DMS114 treated with DMSO at 0.1 percent for 48 hours (cell line): ENCODE measurements at regions not wholly inside any gene's neighbourhood (a gene's known extent, or its start where the extent isn't known, plus 50 kb on each side); places are given as distances from the start of the nearest gene placed in this dataset.

Experiments used
- DNase-seq: peaks from one replicate; lab custom pipeline; 2025; ENCODE audit not compliant: unreplicated experiment; lab: John Stamatoyannopoulos, UW

DNA sequence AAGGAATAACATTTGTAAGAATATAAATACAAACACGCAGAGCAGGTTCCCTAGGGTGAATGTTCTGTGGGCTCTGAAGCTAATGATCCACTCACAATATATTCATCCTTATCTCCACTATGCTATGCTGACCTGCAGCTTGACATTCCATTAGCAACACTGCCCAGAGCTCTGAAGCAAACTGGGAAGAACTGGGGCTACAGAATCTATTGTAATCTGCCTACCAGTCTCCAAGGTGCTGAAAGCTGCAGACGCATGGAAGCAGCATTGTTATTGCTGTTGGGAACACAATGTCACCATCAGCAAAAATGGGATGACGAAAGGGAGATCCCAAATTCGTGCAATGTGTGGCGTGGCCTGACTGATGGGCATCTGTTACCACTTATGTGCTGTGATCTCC is 316.7 kb upstream of the RORA start:
- DNase-seq: no peak

DNA sequence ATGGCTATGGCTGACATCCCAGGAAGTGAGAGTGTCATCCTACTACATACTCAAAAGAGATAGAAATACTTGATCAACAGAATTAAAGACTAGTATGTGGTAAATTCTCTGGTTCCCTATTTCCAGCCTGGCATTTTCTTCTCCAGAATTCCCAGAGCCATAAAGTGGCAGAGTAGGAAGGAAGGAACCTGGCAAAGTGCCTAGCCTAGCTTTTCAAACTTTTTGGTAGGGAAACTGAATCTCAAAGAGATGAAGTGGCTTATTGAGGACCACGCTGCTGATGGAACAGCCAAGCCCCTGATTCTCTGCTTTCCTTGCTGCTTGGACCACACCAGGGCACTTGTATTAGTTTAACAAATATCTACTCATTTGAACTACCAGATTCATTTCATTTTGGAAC is 312.4 kb upstream of the RORA start:
- no peak for DNase-seq

DNA sequence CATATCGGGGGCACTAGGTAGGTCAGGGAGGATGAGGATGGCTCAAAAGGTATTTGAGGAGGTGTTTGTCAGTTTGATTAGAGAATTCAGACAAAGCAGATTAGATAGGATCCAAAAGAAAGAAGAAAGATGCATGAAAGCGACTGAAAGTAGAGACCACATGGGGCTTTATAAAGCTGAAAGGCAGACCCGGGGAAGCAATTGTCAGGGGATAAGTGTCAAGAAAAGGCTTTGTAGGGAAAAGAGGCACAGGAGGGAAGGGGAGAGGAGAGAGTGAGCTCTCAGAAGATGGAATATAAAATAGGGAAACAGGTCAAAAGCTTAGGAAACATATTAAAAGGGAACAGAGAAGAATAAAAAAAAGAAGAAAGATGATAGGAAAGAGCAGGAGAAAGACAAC is 308.2 kb upstream of the RORA start:
- no peak for DNase-seq

DNA sequence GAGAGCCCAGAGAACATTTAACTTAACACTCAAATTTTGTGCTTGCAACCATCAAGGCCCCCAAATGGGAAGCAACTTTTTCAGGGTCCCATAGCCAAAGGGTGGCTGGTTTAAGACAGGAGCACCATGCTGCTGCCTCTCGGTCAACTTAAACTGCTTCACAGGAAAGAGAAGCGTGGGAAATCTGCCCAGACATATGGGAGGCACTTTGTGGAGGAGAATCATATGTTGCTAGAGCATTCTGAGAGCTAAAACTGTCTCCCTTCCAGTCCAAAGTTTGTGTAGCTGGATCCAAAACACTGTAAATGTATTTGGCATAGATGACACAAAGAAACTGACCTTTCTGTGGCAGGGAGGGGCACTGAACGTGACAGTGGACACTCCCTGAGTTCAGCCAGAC is 305.9 kb upstream of the RORA start:
- DNase-seq: no peak

DNA sequence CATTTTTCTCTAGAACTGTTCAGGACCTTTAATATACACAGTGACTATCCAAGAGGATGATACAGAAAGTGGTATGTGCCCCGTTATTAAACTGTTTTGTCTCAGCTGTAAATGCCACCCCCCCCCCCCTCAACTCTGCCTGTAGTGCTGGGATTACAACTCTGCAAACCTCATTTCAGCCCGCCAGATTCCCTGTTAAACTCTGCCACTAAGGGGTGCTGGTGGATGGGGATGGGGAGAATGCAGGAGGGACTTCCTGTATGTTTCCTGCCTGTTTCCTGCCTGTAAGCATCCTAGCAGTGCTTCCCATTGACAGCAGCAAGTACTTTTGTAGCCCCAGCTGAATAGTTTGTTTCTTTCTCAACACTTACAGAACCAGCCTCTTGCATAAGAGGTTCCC is 301.7 kb upstream of the RORA start:
- no peak for DNase-seq

DNA sequence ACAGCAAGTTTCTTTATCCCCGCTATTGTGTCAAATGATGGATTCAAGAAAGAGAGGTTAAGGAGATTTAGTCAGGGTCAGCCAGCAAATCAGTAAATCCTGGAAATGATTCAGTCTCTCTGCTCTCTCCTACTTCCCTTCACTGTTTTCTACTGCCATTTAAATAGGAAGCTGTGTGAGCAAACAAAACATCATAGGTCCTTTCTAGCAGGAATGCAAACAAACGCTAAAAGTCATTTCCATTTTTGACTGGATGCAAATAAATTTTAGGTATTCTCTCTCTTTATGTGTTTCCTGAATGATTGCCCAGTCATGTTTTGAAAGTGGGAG is 299.4 kb upstream of the RORA start:
- DNase-seq: no peak

DNA sequence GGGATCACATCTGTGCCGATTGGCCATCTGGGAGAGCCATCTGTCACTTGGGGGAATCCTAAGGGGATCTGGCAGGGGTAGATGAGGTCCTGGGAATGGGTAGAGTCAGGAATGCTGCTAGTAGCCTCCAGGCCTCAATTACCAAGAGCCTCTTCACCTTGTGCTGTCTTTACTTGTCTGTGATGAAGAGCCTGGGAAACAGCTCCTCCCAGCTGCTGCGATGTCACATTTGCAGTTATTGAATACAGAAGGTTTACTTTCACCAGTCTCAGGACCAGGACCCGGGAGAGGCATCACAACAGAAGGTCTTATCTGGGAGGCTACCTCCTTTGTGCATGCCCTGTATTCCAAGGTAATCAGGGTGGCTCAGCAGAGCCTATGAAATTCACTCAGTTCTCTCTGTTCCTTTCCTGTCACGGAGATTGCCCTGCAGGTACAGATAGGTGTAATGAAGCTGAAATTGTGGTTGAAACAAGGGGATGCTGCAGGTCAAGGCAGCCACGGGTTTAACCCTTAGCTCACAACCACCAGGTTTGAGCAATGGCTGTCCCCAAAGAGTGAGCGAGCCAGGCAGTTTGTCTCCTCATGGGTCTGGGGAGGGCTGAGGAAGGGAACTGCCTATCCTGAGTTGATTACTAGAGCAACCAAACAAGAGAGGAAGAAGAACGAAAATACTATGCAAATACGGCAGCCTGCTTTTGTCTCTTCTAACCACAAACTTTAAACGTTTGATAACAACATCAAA is 298.9 kb upstream of the RORA start:
- DNase-seq: no peak

DNA sequence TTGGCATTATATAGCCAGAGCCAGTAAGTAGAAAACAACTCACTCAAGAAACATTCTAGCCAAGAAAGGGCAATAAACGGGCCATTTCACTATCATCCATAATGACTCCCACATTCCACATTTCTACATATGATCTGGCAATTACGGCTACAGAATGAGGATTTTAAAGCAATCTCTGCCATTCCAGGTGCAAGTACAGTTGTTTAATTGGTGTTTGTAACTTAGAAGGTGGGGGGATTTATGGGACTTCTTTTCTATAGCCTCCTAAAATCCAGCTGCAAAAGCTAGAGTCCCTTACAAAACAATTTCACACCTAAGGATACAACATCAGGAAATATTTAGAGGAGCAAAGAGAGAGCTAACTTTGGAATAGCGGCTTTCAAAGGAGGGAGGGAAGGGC is 295.4 kb upstream of the RORA start:
- DNase-seq: no peak

DNA sequence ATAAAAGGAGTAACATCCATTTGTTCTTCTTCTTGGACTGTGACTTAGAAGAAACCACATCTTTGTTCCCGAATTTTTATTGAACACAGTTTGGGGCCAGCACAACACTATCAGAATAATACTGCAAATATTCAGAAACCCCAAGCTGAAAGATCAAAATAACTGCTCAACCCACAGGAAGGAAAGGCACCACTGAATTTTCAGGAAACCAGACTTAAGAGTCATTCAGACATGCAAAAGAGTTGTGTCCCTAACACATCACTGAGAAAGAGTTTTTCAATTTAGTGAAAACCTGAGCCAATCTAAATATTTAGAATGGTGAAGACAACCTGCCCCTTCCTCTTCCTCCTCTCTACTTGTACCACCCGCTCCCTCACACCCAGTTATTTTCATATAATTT is 295.0 kb upstream of the RORA start:
- no peak for DNase-seq

DNA sequence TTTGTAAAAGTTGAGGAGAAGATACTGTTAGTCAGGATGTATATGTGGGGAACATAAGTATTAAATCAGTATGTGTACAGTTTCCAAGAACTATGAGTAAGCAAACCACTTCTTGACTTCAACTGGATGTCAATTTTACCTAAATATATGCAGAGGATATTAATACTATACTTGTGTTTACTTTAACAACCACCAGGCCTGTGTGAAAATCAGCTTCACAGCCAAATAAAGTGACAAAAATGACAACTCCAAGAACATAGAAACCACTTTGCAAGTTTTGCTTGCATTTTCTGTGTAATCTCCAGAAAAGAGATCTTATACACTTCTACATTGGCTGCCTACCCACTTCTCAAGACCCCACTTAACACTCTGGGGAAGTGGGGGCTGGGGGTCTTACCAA is 293.3 kb upstream of the RORA start:
- no peak for DNase-seq

DNA sequence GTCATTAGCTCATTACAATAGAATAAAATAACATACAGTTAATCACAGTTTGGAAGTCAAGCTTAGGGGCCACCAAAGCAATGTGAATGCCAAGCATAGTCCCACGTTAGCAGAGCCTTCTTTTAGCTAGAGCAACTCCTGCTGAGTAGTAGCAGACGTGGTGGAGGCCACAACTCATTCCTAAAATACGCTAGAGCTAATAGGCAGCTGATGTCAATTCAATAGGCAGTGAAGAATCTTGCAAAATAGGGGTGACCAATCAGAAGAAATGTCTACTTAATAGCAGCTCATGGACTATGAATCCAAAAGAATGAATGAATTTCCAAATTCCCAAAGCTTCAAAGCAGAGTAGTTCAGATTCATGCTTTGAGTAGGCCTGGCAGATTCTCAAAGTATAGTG is 292.9 kb upstream of the RORA start:
- DNase-seq: no peak

DNA sequence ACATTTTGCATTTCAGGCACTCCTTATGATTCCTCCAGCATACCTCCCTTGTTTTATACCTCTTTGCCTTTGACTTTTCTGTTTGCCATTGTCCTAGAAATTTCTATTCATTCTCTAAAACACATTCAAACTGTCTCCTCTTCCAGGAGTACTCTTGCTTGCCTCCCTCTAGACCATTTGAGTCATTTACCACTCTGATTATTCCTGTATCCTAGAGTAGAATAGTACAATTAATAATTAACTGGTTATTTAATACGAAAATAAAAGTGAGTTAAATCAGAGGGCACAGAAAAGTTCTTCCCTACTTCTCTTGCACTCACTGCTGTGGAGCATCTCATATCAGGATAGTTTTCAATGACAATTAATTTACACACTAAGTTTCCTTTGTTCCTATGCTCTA is 290.2 kb upstream of the RORA start:
- DNase-seq: no peak

DNA sequence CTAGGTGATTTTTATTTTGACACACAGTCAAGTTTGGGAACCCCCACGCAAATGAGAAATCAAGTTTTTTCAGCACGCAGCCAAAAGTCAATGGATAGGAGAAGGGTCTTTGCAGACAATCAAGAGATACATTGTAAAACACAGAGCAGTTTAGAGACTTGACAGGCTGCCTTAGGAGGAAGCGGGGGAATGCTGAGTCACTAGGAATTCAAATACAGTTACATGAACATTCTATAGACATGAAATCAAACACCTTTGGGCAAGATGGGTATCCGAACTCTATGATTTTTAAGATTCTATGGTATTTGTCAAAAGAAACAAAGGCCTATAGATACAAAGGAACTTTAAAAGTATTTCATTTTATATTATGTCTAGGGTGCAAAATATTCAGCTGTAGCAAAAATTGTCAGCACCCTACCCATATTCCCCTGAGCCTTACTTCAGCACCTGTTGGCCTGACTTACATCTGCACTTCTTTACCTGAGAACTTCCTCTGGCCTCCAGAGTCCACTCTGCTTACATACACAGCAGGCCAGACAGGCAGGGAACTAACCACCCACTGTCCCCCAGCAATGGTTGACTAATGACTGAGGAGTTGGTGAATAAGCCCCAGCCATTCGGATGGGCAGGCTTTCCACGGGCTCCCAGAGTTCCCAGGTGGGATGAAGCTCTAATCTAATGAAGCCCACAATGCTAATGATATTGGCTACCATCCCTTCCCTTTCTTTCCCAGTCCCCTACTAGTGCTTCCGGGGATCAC is 289.3 kb upstream of the RORA start:
- DNase-seq: no peak

DNA sequence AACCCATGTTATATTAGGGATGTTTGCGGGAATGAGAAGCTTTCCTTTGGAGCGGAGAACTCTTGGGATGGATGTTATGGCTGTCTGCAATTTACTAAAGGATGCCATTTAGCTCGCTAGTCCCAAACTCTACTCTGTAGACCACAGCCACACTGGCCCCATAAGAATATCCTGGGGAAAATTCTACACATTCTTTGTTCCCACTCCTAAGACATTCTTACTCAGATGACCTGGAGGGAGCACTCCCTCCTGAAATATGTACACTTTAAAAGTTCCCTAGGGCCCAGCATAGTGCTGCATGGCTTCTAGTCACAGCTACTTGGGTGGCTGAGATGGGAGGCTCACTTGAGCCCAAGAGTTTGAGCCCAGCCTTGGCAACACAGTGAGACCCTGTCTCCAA is 288.7 kb upstream of the RORA start:
- no peak for DNase-seq

DNA sequence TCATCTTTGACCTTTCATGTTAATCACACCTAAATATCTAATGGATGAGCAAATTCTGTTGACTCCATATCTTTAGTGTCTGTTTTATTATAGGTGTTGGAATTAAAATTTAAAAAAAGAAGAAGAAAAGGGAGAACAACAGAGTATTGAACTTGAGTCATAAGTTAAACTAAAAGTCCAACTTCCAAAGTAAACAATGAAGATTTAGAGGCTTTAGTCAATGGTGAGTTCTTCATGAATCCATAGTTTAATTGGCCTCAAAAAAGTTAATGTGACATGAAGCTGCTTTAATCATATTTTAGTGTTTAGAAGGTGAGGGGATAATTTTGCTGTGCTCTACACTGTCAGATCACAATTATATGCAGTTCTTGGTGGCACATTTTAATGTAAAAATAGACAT is 288.2 kb upstream of the RORA start:
- DNase-seq: no peak

DNA sequence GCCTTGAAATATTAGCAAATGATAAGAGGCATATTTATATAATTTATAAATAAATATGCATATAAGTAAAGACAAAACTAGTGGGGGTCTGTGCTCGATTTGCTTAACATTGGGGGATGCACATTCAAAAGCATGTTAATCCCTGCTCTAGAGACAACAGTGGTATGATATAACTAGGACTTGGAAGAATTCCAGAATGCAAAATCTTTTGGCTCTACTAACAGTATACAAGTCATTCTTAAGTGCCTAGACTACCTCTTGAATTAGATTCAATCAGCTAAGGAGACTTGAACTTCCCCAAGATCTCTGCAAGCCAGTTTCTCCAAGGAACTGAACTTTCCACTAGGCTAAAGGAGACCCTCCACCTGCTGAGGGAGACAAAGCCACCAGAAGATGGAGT is 282.7 kb upstream of the RORA start:
- DNase-seq: no peak

DNA sequence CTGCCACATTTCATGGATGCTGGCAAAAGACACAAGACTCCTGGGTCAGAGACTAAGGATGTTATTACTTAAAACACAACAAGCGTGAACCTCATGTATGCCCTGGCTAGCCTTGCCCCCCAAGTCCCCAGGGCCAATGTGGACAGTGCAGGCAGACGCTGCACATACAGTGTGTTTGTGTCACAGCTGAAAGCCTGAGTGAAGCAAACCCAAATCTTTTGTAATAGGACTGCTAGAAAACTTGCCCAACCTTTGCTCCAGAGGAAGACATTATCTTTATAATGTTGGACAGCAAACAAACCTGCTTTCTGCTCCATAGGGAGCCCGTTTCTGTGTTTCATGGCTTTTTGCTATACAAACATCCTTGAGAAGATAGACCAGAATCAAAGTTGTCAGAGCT is 282.0 kb upstream of the RORA start:
- no peak for DNase-seq

DNA sequence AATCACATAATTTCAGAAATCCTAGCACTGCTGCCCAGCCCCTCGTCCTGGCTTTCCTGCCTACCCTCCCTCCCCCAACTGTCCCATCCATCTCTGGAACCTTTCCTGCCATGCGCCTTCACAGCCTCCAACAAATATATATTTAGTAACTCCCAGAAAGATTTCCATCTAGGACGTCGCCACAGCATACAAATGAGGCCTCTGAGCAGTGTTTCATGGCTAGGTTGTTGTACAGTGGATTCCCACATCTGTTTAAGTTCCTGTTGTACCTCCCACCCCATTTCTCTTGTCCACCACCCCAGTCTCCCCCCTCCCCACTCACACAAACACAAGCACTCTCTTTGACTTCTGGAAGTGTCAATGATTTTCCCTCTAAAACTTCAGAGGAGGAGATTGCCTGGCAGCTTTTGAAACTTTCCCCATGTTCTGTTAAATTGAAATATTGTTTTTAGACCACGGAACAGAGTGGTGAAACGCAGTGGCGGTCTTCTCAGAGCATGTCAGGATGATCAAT is 280.3 kb upstream of the RORA start:
- no peak for DNase-seq

DNA sequence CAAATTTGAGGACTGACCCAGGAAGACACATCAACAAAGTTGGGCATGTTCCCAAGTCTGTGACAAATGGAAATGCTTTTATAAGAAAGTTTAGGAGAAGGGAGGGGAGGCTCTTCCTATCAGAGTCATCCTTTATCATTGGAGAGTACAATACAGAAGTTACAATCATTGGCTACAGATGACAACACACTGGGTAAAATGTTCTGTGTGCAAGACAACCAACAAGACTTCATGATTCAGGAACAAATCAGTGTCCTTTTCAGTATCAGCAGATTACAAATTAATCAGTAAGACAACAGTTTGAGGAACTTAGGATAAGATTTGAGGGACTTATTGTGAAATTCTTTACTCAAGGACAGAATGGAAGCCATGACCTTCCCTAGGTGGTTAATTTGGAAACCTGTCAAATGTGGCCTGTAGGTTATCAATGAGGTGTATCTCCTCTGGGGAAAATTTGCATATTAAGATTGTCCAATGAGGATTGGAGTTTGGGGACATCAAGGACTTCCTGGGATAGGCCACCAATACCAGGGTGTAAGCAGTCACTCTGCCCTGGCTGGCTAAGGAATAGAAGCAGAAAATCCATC is 274.4 kb upstream of the RORA start:
- DNase-seq: no peak

DNA sequence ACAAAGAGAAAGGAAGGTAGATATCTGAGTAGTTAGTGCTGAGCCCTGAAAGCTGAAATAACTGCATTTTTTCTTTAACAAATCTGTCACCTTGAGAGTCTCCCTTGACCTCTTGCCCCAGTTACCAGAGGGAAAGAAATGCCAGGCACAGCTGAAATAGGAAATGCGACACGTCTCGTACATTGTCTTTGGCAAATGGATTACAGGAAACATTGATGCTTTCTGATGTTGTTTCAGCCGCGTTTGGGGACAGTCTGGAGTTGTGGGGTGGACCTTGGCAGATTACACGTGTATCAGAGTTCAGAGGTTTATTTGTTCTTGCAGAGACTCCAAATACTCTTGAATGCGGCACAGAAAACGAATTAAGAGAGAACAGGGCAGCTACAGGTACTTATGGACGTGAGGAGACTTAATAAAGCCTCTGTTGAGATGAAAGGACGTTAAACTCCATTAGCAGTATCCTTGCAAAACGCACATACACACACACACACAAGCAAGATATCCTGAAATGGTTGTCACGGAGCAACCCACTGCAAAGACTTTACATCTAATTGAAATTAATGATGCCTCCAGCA is 272.8 kb upstream of the RORA start:
- no peak for DNase-seq

DNA sequence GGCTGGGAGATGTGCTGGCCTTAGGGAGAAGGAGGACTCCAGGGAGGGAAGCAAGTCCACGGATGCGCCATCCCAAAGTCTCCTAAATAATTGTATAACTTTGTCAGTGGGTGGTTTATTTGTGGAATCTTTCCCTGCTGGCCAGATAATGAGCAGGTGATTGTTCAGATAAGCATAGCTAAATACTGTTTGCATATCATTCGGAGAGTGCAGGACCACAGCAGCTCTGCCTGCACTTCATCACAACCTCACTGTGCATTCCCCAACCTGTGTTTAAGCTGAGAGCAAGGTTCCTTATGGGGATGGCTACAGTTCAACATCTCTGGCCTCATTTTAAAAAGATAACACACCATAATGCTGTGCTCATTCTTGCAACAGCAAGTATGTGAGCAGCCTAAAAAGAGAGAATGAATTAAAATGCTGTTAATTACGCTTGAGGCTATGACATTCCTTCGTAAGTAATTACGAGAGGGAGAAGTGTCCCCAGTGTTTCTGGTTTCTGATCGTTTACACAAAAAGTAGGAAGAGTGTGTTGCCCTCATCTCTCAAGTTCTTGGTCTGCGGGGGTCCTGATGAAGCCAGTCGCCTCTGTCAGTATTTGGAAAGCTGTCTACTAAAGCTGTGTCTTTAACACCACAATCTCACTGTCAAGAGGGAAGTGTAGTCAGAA is 272.0 kb upstream of the RORA start:
- DNase-seq: no peak

DNA sequence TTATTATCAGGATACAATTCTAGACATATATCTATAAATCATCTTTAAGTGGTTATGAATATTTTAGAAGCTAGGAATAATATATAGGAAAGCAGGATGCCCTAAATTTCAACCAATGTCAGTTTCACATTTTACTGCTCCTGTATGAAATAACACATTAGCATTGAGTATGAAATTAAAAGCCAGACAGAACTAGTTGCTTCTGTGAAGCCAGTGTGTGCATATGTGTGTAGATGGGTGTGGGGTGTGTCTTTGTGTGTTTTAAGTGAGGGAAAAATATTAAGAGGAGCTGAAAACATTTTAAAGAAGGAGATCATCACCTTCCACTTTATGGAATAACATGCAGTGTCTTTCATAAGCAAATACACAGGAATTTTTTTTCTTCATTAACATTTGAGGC is 271.4 kb upstream of the RORA start:
- no peak for DNase-seq
